ENCODE measurements at regions not wholly inside any gene's neighbourhood (a gene's known extent, or its start where the extent isn't known, plus 50 kb on each side); places are given as distances from the start of the nearest gene placed in this dataset.

GRCh38 chr4:154143720-154144119 lies 347.9 kb downstream of the DCHS2 start:
- TF ChIP-seq, protein P1, sequence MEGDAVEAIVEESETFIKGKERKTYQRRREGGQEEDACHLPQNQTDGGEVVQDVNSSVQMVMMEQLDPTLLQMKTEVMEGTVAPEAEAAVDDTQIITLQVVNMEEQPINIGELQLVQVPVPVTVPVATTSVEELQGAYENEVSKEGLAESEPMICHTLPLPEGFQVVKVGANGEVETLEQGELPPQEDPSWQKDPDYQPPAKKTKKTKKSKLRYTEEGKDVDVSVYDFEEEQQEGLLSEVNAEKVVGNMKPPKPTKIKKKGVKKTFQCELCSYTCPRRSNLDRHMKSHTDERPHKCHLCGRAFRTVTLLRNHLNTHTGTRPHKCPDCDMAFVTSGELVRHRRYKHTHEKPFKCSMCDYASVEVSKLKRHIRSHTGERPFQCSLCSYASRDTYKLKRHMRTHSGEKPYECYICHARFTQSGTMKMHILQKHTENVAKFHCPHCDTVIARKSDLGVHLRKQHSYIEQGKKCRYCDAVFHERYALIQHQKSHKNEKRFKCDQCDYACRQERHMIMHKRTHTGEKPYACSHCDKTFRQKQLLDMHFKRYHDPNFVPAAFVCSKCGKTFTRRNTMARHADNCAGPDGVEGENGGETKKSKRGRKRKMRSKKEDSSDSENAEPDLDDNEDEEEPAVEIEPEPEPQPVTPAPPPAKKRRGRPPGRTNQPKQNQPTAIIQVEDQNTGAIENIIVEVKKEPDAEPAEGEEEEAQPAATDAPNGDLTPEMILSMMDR (IDR thresholded peaks at IDR 0.05), result no peak
- TF ChIP-seq POLR2A (IDR thresholded peaks at IDR 0.05), result no peak

All from lower leg skin (tissue), 3 donors.